A549 (cell line): ENCODE measurements at regions not wholly inside any gene's neighbourhood (a gene's known extent, or its start where the extent isn't known, plus 50 kb on each side); places are given as distances from the start of the nearest gene placed in this dataset.

Experiments used
- ATAC-seq, 2 experiments: fragments of 200-7000 bp in 1 of 2; fragments of >200 bp in 1 of 2; cut with Nextera tagmentation in 1 of 2; cut with Tn5 transposase in 1 of 2; 3 replicates each; pipeline versions ENCODE4 v1.8.0 to v1.9.1; 2018 to 2020; ENCODE audit warnings: mild to moderate bottlenecking in 1 of 2, moderate library complexity in 1 of 2
- CTCF ChIA-PET: fragments of 300-600 bp; sonication (Branson Sonifier 250); formaldehyde crosslinking; extraction: SDS; loops from one replicate; lab custom pipeline; 2021; ENCODE audit warnings: antibody characterized with exemption, inconsistent platforms; lab: Yijun Ruan, JAX
- POLR2A ChIA-PET: fragments of 350-600 bp; formaldehyde crosslinking; extraction: SDS; loops from one replicate; lab custom pipeline; 2021; ENCODE audit warnings: antibody characterized with exemption, inconsistent platforms; lab: Yijun Ruan, JAX
- DNase-seq, 2 experiments: peaks; one replicate each; pipeline versions ENCODE4 v3.0.0 to v3.0.0-alpha.2; 2011 to 2016; ENCODE audit warnings: low read depth in 1 of 2, low spot score in 1 of 2
- FAIRE-seq: peaks from 2 replicates; lab custom pipeline; 2011; peaks lifted over from hg19 to GRCh38; lab: Jason Lieb, UNC
- H3K27ac ChIP-seq, 2 experiments: fragments of >200 bp; sonication (Bioruptor Twin); formaldehyde crosslinking; 3 replicates each; pipeline ENCODE4 v1.5.1; 2016 to 2017
- H3K4me1 ChIP-seq: fragments of >200 bp; sonication (Bioruptor Twin); formaldehyde crosslinking; 3 replicates; pipeline ENCODE4 v1.6.1; 2016
- H3K4me2 ChIP-seq: fragments of >200 bp; sonication (Bioruptor Twin); formaldehyde crosslinking; 3 replicates; pipeline ENCODE4 v1.6.1; 2016
- H3K4me3 ChIP-seq: fragments of >200 bp; sonication (Bioruptor Twin); formaldehyde crosslinking; 3 replicates; pipeline ENCODE4 v1.5.1; 2016
- H3K9me3 ChIP-seq: fragments of >200 bp; sonication (Bioruptor Twin); formaldehyde crosslinking; 3 replicates; pipeline ENCODE4 v1.6.1; 2016
- BHLHE40 ChIP-seq: IDR thresholded peaks from 2 replicates; pipeline ENCODE4 v1.6.1; 2012; ENCODE audit warnings: low read depth, low read length, inconsistent platforms
- CBX2 ChIP-seq: fragments of 200-600 bp; sonication (generic); IDR thresholded peaks from 2 replicates; pipeline ENCODE4 v1.6.1; 2016; ENCODE audit warnings: low read depth, mild to moderate bottlenecking, borderline replicate concordance
- CBX8 ChIP-seq: fragments of 200-600 bp; sonication (generic); IDR thresholded peaks from 2 replicates; pipeline ENCODE4 v1.6.1; 2016
- CHD2 ChIP-seq: fragments of 150-350 bp; IDR thresholded peaks from 2 replicates; pipeline ENCODE4 v1.6.1; 2014; ENCODE audit warnings: low read length; ENCODE audit not compliant: partially characterized antibody
- EHF ChIP-seq: fragments of 250-450 bp; sonication (Bioruptor Pico); IDR thresholded peaks from 2 replicates; pipeline ENCODE4 v1.5.0; 2020; ENCODE audit warnings: mild to moderate bottlenecking
- EHMT2 ChIP-seq: fragments of 200-600 bp; sonication (generic); IDR thresholded peaks from 2 replicates; pipeline ENCODE4 v1.6.1; 2016; ENCODE audit warnings: antibody characterized with exemption, low read depth, mild to moderate bottlenecking, moderate library complexity
- ELK1 ChIP-seq: fragments of 150-350 bp; IDR thresholded peaks from 2 replicates; pipeline ENCODE4 v1.6.1; 2014; ENCODE audit warnings: low read depth, mild to moderate bottlenecking, low read length
- EP300 ChIP-seq, 2 experiments: fragments of >200 bp; sonication (Bioruptor Twin); formaldehyde crosslinking; IDR thresholded peaks; 2 replicates in 1 of 2; 3 replicates in 1 of 2; pipeline ENCODE4 v1.6.1; 2016 to 2017
- HOXA7 ChIP-seq: fragments of 250-450 bp; sonication (Bioruptor Pico); IDR thresholded peaks from 2 replicates; pipeline ENCODE4 v1.5.0; 2020; ENCODE audit warnings: mild to moderate bottlenecking, moderate library complexity
- JUN ChIP-seq, 2 experiments: fragments of >200 bp; sonication (Bioruptor Twin); formaldehyde crosslinking; IDR thresholded peaks; 2 replicates in 1 of 2; 3 replicates in 1 of 2; pipeline ENCODE4 v1.6.1; 2016 to 2017
- KDM1A ChIP-seq: fragments of 200-600 bp; sonication (generic); IDR thresholded peaks from 2 replicates; pipeline ENCODE4 v1.6.1; 2016; ENCODE audit warnings: low read depth, mild to moderate bottlenecking
- MAFK ChIP-seq: fragments of 450-650 bp; IDR thresholded peaks from 2 replicates; pipeline ENCODE4 v1.6.1; 2014; ENCODE audit not compliant: partially characterized antibody
- MYC ChIP-seq: IDR thresholded peaks from 2 replicates; pipeline ENCODE4 v1.6.1; 2012; ENCODE audit warnings: mild to moderate bottlenecking, inconsistent platforms, low read length, improper control_type of control experiment, borderline replicate concordance
- NFE2L2 ChIP-seq: fragments of 150-350 bp; conservative IDR thresholded peaks from 2 replicates; pipeline ENCODE4 v1.6.1; 2014; ENCODE audit warnings: low read length
- NPAS2 ChIP-seq: fragments of 250-450 bp; sonication (Bioruptor Pico); IDR thresholded peaks from 2 replicates; pipeline ENCODE4 v1.8.0; 2022; ENCODE audit warnings: mild to moderate bottlenecking, moderate library complexity, borderline replicate concordance
- POLR2AphosphoS2 ChIP-seq: conservative IDR thresholded peaks from 2 replicates; pipeline ENCODE4 v1.6.1; 2012; ENCODE audit warnings: low read length, improper control_type of control experiment, inconsistent platforms
- RAD21 ChIP-seq, 2 experiments: fragments of >200 bp in 1 of 2; sonication (Bioruptor Twin) in 1 of 2; formaldehyde crosslinking in 1 of 2; IDR thresholded peaks in 1 of 2; conservative IDR thresholded peaks in 1 of 2; 2 replicates in 1 of 2; 3 replicates in 1 of 2; pipeline ENCODE4 v1.6.1; 2012 to 2018; ENCODE audit warnings: inconsistent platforms in 1 of 2
- RARB ChIP-seq: fragments of 250-450 bp; sonication (Bioruptor Pico); IDR thresholded peaks from 2 replicates; pipeline ENCODE4 v1.8.0; 2021; ENCODE audit warnings: mild to moderate bottlenecking, moderate library complexity
- RFX5 ChIP-seq: fragments of 450-650 bp; IDR thresholded peaks from 2 replicates; pipeline ENCODE4 v1.7.1; 2014; ENCODE audit warnings: antibody characterized with exemption, mild to moderate bottlenecking, moderate library complexity
- RNF2 ChIP-seq: fragments of 200-600 bp; sonication (generic); IDR thresholded peaks from 2 replicates; pipeline ENCODE4 v1.6.1; 2016; ENCODE audit warnings: low read depth, mild to moderate bottlenecking, antibody characterized with exemption, moderate library complexity, borderline replicate concordance
- SREBF2 ChIP-seq: fragments of 450-650 bp; IDR thresholded peaks from 2 replicates; pipeline ENCODE4 v1.6.1; 2014; ENCODE audit warnings: mild to moderate bottlenecking, moderate library complexity
- TP53 ChIP-seq: fragments of 250-450 bp; sonication (Bioruptor Pico); IDR thresholded peaks from 2 replicates; pipeline ENCODE4 v1.5.0; 2021; ENCODE audit warnings: mild to moderate bottlenecking, moderate library complexity
- ZC3H11A ChIP-seq: fragments of 450-650 bp; IDR thresholded peaks from 2 replicates; pipeline ENCODE4 v1.6.1; 2014; ENCODE audit warnings: antibody characterized with exemption, mild to moderate bottlenecking
- ZFP36 ChIP-seq: fragments of 450-650 bp; IDR thresholded peaks from 2 replicates; pipeline ENCODE4 v1.6.1; 2014; ENCODE audit warnings: borderline replicate concordance; ENCODE audit not compliant: partially characterized antibody
- WGBS: methylation state at CpG from one replicate; pipeline ENCODE4 v1.1.6; 2017; ENCODE audit errors: missing lambda C conversion rate; 5-methylcytosine and 5-hydroxymethylcytosine counted together
- TF ChIP-seq, protein P1 (sequence below): fragments of 250-450 bp; sonication (Bioruptor Pico); IDR thresholded peaks from 2 replicates; pipeline ENCODE4 v1.5.0; 2021; ENCODE audit warnings: mild to moderate bottlenecking, moderate library complexity, borderline replicate concordance
- TF ChIP-seq, protein P2 (sequence below): fragments of >200 bp; sonication (Bioruptor Twin); formaldehyde crosslinking; IDR thresholded peaks from 3 replicates; pipeline ENCODE4 v1.6.1; 2016
- TF ChIP-seq, protein P3 (sequence below): IDR thresholded peaks from 2 replicates; pipeline ENCODE4 v1.6.1; 2012
- TF ChIP-seq, protein P4 (sequence below): fragments of >200 bp; sonication (Bioruptor Twin); formaldehyde crosslinking; IDR thresholded peaks from 3 replicates; pipeline ENCODE4 v1.5.1; 2016

DNA sequence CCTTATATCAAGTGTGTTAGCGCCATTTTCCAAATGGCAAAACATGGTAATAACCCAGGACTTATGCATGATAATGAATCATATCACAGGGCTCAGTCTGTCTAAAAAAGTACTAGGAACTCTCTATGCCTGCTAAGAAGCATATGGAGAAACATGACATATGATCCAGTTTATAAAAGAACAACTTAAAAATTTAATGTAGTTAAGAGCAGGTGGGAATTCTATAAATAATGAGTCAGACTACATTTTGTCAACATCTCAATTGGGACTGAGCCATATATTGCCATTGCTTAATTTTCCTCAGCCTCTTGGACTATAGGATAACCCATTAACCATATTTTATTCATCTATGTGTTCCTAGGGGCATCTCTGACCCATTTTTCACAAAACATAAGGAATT lies 360.4 kb upstream of the AGA start:
- H3K4me2 ChIP-seq, result no peak overlapping the region
- DNase-seq (no peak), FAIRE-seq (no peak), ATAC-seq (no peak)
- WGBS, result 15% methylated on average over 1 of the region's 1 CpG
- H3K4me1 ChIP-seq, result no peaks in the 10 kb centered on the region
- no peak overlapping the region for H3K27ac ChIP-seq
- no peak for TF ChIP-seq MAFK
- TF ChIP-seq, protein P1, sequence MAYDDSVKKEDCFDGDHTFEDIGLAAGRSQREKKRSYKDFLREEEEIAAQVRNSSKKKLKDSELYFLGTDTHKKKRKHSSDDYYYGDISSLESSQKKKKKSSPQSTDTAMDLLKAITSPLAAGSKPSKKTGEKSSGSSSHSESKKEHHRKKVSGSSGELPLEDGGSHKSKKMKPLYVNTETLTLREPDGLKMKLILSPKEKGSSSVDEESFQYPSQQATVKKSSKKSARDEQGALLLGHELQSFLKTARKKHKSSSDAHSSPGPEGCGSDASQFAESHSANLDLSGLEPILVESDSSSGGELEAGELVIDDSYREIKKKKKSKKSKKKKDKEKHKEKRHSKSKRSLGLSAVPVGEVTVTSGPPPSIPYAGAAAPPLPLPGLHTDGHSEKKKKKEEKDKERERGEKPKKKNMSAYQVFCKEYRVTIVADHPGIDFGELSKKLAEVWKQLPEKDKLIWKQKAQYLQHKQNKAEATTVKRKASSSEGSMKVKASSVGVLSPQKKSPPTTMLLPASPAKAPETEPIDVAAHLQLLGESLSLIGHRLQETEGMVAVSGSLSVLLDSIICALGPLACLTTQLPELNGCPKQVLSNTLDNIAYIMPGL, result no peak
- TF ChIP-seq EHMT2, result no peak
- no peak for TF ChIP-seq TP53
- no peak for TF ChIP-seq MYC
- ChIA-PET POLR2A (no interaction called here), CTCF (no interaction called here)
- H3K9me3 ChIP-seq, result no peaks in the 10 kb centered on the region
- H3K4me3 ChIP-seq, result no peak overlapping the region

GRCh38 chr4:177803151-177803550 lies 360.9 kb upstream of the AGA start:
- Histone ChIP-seq H3K9me3 (no peaks in the 10 kb centered on the region), H3K4me1 (no peaks in the 10 kb centered on the region), H3K4me2 (no peak overlapping the region), H3K27ac (no peak overlapping the region), H3K4me3 (no peak overlapping the region)
- TF ChIP-seq, protein P2, sequence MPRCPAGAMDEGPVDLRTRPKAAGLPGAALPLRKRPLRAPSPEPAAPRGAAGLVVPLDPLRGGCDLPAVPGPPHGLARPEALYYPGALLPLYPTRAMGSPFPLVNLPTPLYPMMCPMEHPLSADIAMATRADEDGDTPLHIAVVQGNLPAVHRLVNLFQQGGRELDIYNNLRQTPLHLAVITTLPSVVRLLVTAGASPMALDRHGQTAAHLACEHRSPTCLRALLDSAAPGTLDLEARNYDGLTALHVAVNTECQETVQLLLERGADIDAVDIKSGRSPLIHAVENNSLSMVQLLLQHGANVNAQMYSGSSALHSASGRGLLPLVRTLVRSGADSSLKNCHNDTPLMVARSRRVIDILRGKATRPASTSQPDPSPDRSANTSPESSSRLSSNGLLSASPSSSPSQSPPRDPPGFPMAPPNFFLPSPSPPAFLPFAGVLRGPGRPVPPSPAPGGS, result no peak
- TF ChIP-seq CBX2, result no peak
- no peak for TF ChIP-seq EHMT2
- TF ChIP-seq KDM1A, result no peak
- no peak for TF ChIP-seq RNF2
- TF ChIP-seq RARB, result no peak
- no peak for TF ChIP-seq CBX8
- TF ChIP-seq NFE2L2, result no peak
- TF ChIP-seq ZFP36, result no peak
- no peak for TF ChIP-seq EP300 (IDR thresholded peaks at IDR 0.05)
- TF ChIP-seq RFX5, result no peak
- TF ChIP-seq ZC3H11A, result no peak
- no peak for TF ChIP-seq SREBF2
- TF ChIP-seq, protein P3, sequence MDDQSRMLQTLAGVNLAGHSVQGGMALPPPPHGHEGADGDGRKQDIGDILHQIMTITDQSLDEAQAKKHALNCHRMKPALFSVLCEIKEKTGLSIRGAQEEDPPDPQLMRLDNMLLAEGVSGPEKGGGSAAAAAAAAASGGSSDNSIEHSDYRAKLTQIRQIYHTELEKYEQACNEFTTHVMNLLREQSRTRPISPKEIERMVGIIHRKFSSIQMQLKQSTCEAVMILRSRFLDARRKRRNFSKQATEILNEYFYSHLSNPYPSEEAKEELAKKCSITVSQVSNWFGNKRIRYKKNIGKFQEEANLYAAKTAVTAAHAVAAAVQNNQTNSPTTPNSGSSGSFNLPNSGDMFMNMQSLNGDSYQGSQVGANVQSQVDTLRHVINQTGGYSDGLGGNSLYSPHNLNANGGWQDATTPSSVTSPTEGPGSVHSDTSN, result no peak
- no peak for TF ChIP-seq ELK1
- TF ChIP-seq RAD21 (conservative IDR thresholded peaks at IDR 0.05 in 1 of 2, IDR thresholded peaks at IDR 0.05 in 1 of 2), result no peak
- POLR2A ChIA-PET, result no interaction called here
- FAIRE-seq (no peak), DNase-seq (no peak), ATAC-seq (no peak)
- CTCF ChIA-PET, result no interaction called here
- 30% methylated on average over 3 of the region's 3 CpGs for WGBS

GRCh38 chr4:177809791-177810190 lies 367.6 kb upstream of the AGA start:
- Histone ChIP-seq H3K27ac (no peak overlapping the region), H3K9me3 (no peaks in the 10 kb centered on the region), H3K4me2 (no peak overlapping the region), H3K4me3 (no peak overlapping the region), H3K4me1 (no peaks in the 10 kb centered on the region)
- ChIA-PET POLR2A (no interaction called here), CTCF (no interaction called here)
- FAIRE-seq (no peak), DNase-seq (no peak), ATAC-seq (no peak)
- 46% methylated on average over 3 of the region's 3 CpGs for WGBS
- TF ChIP-seq POLR2AphosphoS2 (no peak), NPAS2 (CRISPR knock-in tag) (no peak), HOXA7 (no peak), JUN (IDR thresholded peaks at IDR 0.05) (no peak), TP53 (no peak), EP300 (IDR thresholded peaks at IDR 0.05) (no peak), CHD2 (no peak), RFX5 (no peak), BHLHE40 (no peak), RAD21 (conservative IDR thresholded peaks at IDR 0.05 in 1 of 2, IDR thresholded peaks at IDR 0.05 in 1 of 2) (no peak), ZC3H11A (no peak), EHF (CRISPR knock-in tag) (no peak)
- TF ChIP-seq, protein P4, sequence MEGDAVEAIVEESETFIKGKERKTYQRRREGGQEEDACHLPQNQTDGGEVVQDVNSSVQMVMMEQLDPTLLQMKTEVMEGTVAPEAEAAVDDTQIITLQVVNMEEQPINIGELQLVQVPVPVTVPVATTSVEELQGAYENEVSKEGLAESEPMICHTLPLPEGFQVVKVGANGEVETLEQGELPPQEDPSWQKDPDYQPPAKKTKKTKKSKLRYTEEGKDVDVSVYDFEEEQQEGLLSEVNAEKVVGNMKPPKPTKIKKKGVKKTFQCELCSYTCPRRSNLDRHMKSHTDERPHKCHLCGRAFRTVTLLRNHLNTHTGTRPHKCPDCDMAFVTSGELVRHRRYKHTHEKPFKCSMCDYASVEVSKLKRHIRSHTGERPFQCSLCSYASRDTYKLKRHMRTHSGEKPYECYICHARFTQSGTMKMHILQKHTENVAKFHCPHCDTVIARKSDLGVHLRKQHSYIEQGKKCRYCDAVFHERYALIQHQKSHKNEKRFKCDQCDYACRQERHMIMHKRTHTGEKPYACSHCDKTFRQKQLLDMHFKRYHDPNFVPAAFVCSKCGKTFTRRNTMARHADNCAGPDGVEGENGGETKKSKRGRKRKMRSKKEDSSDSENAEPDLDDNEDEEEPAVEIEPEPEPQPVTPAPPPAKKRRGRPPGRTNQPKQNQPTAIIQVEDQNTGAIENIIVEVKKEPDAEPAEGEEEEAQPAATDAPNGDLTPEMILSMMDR, result no peak
- TF ChIP-seq, protein P3, result no peak
